K562 (cell line): ENCODE measurements at regions not wholly inside any gene's neighbourhood (a gene's known extent, or its start where the extent isn't known, plus 50 kb on each side); places are given as distances from the start of the nearest gene placed in this dataset.

ENCODE experiments used
- ATAC-seq: fragments of 200-7000 bp; cut with Tn5 transposase; 3 replicates; pipeline ENCODE4 v1.9.1; 2020; ENCODE audit warnings: moderate library complexity
- BruUV-seq: library from RNA; stranded (reverse); fragments of 400-500 nt; replicated peaks from 2 replicates; lab custom pipeline; 2021; lab: Mats Ljungman, UMichigan
- CTCF ChIA-PET: fragments of 300-600 bp; formaldehyde crosslinking; extraction: SDS; loops from one replicate; lab custom pipeline; 2021; ENCODE audit warnings: low intra/inter-chr PET ratio; lab: Yijun Ruan, JAX
- POLR2A ChIA-PET: fragments of 300-600, 350-650 bp; sonication (Branson Sonifier 250); formaldehyde crosslinking; extraction: SDS; loops from one replicate; lab custom pipeline; 2021; ENCODE audit warnings: antibody characterized with exemption, inconsistent platforms; lab: Yijun Ruan, JAX
- DNase-seq, 4 experiments: peaks; one replicate each; pipeline versions ENCODE4 v3.0.0 to v3.0.0-alpha.2; 2011 to 2018; ENCODE audit warnings: low spot score in 3 of 4, mixed read lengths in 3 of 4; ENCODE audit errors: extremely low read depth in 1 of 4
- FAIRE-seq: peaks from 2 replicates; lab custom pipeline; 2011; peaks lifted over from hg19 to GRCh38; lab: Jason Lieb, UNC
- H2AFZ ChIP-seq: 2 replicates; pipeline ENCODE4 v1.6.0; 2011; ENCODE audit warnings: low read depth, low read length, control low read depth, inconsistent platforms
- H3K27ac ChIP-seq: fragments of 200-600 bp; 3 replicates; pipeline ENCODE4 v1.8.0; 2011; ENCODE audit warnings: low read depth, mild to moderate bottlenecking, control low read depth, inconsistent platforms, low read length, moderate library complexity, mixed read lengths; ENCODE audit errors: extremely low read depth
- H3K27me3 ChIP-seq, 2 experiments: fragments of 300-600 bp in 1 of 2; 2 replicates in 1 of 2; 3 replicates in 1 of 2; pipeline versions ENCODE4 v1.6.0 to v1.8.0; 2011; ENCODE audit warnings: inconsistent platforms in 2 of 2, low read length in 2 of 2, mild to moderate bottlenecking in 1 of 2, mixed read lengths in 1 of 2, moderate library complexity in 1 of 2; ENCODE audit not compliant: control insufficient read depth in 2 of 2, insufficient read depth in 2 of 2
- H3K36me3 ChIP-seq: fragments of 300-600 bp; 3 replicates; pipeline ENCODE4 v1.8.0; 2011; ENCODE audit warnings: mild to moderate bottlenecking, low read length, inconsistent platforms; ENCODE audit not compliant: control insufficient read depth, insufficient read depth
- H3K4me1 ChIP-seq, 2 experiments: fragments of 200-600 bp in 1 of 2; replicated peaks in 1 of 2; 2 replicates in 1 of 2; 3 replicates in 1 of 2; pipeline versions ENCODE4 v1.5.1 to v1.8.0; 2011; ENCODE audit warnings: inconsistent platforms in 2 of 2, low read length in 2 of 2, mild to moderate bottlenecking in 1 of 2, mixed read lengths in 1 of 2, moderate library complexity in 1 of 2; ENCODE audit not compliant: control insufficient read depth in 2 of 2, insufficient read depth in 2 of 2
- H3K4me2 ChIP-seq: 2 replicates; pipeline ENCODE4 v1.6.1; 2011; ENCODE audit warnings: low read length, control low read depth, inconsistent platforms, mixed read lengths; ENCODE audit not compliant: insufficient read depth
- H3K4me3 ChIP-seq: fragments of 200-600 bp; sonication (generic), shearing (Covaris generic); 2 replicates; pipeline ENCODE4 v1.5.1; 2016; ENCODE audit warnings: control low read depth, inconsistent platforms
- H3K79me2 ChIP-seq: fragments of 200-600 bp; 3 replicates; pipeline ENCODE4 v1.8.0; 2011; ENCODE audit warnings: low read length, inconsistent platforms; ENCODE audit not compliant: control insufficient read depth, insufficient read depth
- H3K9ac ChIP-seq, 2 experiments: 2 replicates each; pipeline versions ENCODE4 v1.6.0 to v1.6.1; 2011; ENCODE audit warnings: low read depth in 2 of 2, low read length in 2 of 2, control low read depth in 1 of 2, inconsistent platforms in 1 of 2, mild to moderate bottlenecking in 1 of 2, mixed read lengths in 1 of 2; ENCODE audit not compliant: insufficient read depth in 1 of 2
- H3K9me1 ChIP-seq: one replicate; pipeline ENCODE4 v1.6.0; 2011; ENCODE audit warnings: inconsistent platforms, mild to moderate bottlenecking, low read length, moderate library complexity; ENCODE audit not compliant: control insufficient read depth, insufficient read depth
- H3K9me3 ChIP-seq: replicated peaks from 2 replicates; pipeline ENCODE4 v1.5.1; 2011; ENCODE audit warnings: low read depth, low read length, inconsistent platforms; ENCODE audit not compliant: control insufficient read depth, insufficient read depth
- H4K20me1 ChIP-seq: replicated peaks from 2 replicates; pipeline ENCODE4 v1.6.1; 2011; ENCODE audit warnings: low read length, inconsistent platforms, mixed read lengths; ENCODE audit not compliant: control insufficient read depth, insufficient read depth
- ARID1B ChIP-seq: fragments of 450-650 bp; IDR thresholded peaks from 2 replicates; pipeline ENCODE4 v1.6.1; 2016; ENCODE audit warnings: antibody characterized with exemption, mild to moderate bottlenecking, inconsistent platforms
- SNRNP70 ChIP-seq: fragments of 200-400 bp; formaldehyde crosslinking; optimal IDR thresholded peaks from 2 replicates; pipeline ENCODE3; 2017; ENCODE audit warnings: low read depth, low read length
- STAT6 ChIP-seq: sonication (generic); formaldehyde crosslinking; IDR thresholded peaks from 2 replicates; pipeline ENCODE4 v1.8.1; 2023; ENCODE audit warnings: mild to moderate bottlenecking, missing genetic modification reagents
- TFE3 ChIP-seq: fragments of 450-650 bp; formaldehyde crosslinking; IDR thresholded peaks from 2 replicates; pipeline ENCODE4 v1.4.0; 2020; ENCODE audit warnings: mild to moderate bottlenecking, mixed read lengths
- ZBTB33 ChIP-seq: sonication (generic); formaldehyde crosslinking; IDR thresholded peaks from 2 replicates; pipeline ENCODE4 v1.8.1; 2023; ENCODE audit warnings: mild to moderate bottlenecking, missing genetic modification reagents
- ZFP30 ChIP-seq: fragments of 250-450 bp; sonication (Bioruptor Pico); IDR thresholded peaks from 2 replicates; pipeline ENCODE4 v1.8.0; 2022; ENCODE audit warnings: moderate library complexity, mild to moderate bottlenecking, inconsistent platforms, borderline replicate concordance
- WGBS: fragments of 100-300 bp; shearing (Covaris generic); methylation state at CpG from one replicate; pipeline ENCODE4 v1.1.6; 2016; ENCODE audit warnings: low coverage, mixed read lengths; ENCODE audit not compliant: insufficient coverage; ENCODE audit errors: missing lambda C conversion rate; 5-methylcytosine and 5-hydroxymethylcytosine counted together
- in situ Hi-C: fragments of 300-500 bp; cut with MboI; formaldehyde crosslinking; loops from 4 replicates; pipeline ENCODE4 v1.15.0; 2018; ENCODE audit warnings: inconsistent platforms, mixed read lengths
- intact Hi-C: fragments of 100-400 bp; cut with micrococcal nuclease; formaldehyde crosslinking; loops from 2 replicates; pipeline ENCODE4 v1.14.2; 2022
- TF ChIP-seq, protein P1 (sequence below): sonication (generic); formaldehyde crosslinking; IDR thresholded peaks from 2 replicates; pipeline ENCODE4 v1.5.0; 2020; ENCODE audit warnings: missing genetic modification reagents
- TF ChIP-seq, protein P2 (sequence below): sonication (generic); formaldehyde crosslinking; IDR thresholded peaks from 2 replicates; pipeline ENCODE4 v1.8.0; 2023; ENCODE audit warnings: missing genetic modification reagents, mild to moderate bottlenecking, borderline replicate concordance

GRCh38 chr9:90466441-90466840 lies 176.2 kb downstream of the DIRAS2 start:
- POLR2A ChIA-PET = interaction anchor here (0.9 kb wide), 1 partner anchor 24 kb away, joined by 3 read pairs; no protein-coding TSS in a partner anchor
- Histone ChIP-seq H3K9me1 (no peaks in the 10 kb centered on the region), H3K79me2 (no peaks in the 10 kb centered on the region), H3K4me3 (no peak overlapping the region), H3K27me3 (no peaks in the 10 kb centered on the region), H2AFZ (no peak overlapping the region), H3K36me3 (no peaks in the 10 kb centered on the region), H4K20me1 (no peaks in the 10 kb centered on the region)
- WGBS = 0% methylated on average over 3 of the region's 3 CpGs
- BruUV-seq = no TSS peak
- no peak for FAIRE-seq
- TF ChIP-seq ZFP30 (no peak), ARID1B (no peak), SNRNP70 (no peak), TFE3 (CRISPR knock-in tag) (no peak), STAT6 (no peak), ZBTB33 (CRISPR knock-in tag) (no peak)
- TF ChIP-seq, protein P1, sequence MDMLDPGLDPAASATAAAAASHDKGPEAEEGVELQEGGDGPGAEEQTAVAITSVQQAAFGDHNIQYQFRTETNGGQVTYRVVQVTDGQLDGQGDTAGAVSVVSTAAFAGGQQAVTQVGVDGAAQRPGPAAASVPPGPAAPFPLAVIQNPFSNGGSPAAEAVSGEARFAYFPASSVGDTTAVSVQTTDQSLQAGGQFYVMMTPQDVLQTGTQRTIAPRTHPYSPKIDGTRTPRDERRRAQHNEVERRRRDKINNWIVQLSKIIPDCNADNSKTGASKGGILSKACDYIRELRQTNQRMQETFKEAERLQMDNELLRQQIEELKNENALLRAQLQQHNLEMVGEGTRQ (CRISPR knock-in tag) = no peak
- TF ChIP-seq, protein P2, sequence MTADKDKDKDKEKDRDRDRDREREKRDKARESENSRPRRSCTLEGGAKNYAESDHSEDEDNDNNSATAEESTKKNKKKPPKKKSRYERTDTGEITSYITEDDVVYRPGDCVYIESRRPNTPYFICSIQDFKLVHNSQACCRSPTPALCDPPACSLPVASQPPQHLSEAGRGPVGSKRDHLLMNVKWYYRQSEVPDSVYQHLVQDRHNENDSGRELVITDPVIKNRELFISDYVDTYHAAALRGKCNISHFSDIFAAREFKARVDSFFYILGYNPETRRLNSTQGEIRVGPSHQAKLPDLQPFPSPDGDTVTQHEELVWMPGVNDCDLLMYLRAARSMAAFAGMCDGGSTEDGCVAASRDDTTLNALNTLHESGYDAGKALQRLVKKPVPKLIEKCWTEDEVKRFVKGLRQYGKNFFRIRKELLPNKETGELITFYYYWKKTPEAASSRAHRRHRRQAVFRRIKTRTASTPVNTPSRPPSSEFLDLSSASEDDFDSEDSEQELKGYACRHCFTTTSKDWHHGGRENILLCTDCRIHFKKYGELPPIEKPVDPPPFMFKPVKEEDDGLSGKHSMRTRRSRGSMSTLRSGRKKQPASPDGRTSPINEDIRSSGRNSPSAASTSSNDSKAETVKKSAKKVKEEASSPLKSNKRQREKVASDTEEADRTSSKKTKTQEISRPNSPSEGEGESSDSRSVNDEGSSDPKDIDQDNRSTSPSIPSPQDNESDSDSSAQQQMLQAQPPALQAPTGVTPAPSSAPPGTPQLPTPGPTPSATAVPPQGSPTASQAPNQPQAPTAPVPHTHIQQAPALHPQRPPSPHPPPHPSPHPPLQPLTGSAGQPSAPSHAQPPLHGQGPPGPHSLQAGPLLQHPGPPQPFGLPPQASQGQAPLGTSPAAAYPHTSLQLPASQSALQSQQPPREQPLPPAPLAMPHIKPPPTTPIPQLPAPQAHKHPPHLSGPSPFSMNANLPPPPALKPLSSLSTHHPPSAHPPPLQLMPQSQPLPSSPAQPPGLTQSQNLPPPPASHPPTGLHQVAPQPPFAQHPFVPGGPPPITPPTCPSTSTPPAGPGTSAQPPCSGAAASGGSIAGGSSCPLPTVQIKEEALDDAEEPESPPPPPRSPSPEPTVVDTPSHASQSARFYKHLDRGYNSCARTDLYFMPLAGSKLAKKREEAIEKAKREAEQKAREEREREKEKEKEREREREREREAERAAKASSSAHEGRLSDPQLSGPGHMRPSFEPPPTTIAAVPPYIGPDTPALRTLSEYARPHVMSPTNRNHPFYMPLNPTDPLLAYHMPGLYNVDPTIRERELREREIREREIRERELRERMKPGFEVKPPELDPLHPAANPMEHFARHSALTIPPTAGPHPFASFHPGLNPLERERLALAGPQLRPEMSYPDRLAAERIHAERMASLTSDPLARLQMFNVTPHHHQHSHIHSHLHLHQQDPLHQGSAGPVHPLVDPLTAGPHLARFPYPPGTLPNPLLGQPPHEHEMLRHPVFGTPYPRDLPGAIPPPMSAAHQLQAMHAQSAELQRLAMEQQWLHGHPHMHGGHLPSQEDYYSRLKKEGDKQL (CRISPR knock-in tag) = no peak
- TF ChIP-seq, all 486 proteins: peak for 0
- DNase-seq (no peak), ATAC-seq (no peak)
- Histone ChIP-seq H3K4me2 (no peak overlapping the region), H3K9ac (no peak overlapping the region), H3K27ac (no peak overlapping the region), H3K9me3 (no peaks in the 10 kb centered on the region), H3K4me1 (no peaks in the 10 kb centered on the region)
- CTCF ChIA-PET = no interaction called here
- intact Hi-C loops (no loop called here), in situ Hi-C loops (no loop called here)
